Neural progenitor cell (in vitro differentiated cells): ENCODE measurements at regions not wholly inside any gene's neighbourhood (a gene's known extent, or its start where the extent isn't known, plus 50 kb on each side); places are given as distances from the start of the nearest gene placed in this dataset.

Experiments
- EZH2 ChIP-seq: fragments of 200-600 bp; sonication (generic); IDR thresholded peaks from 2 replicates; pipeline ENCODE4 v1.6.1; 2017; ENCODE audit warnings: antibody characterized with exemption, mild to moderate bottlenecking, moderate library complexity
- EZH2phosphoT487 ChIP-seq: fragments of 200-600 bp; sonication (generic); IDR thresholded peaks from 2 replicates; pipeline ENCODE4 v1.6.1; 2017; ENCODE audit warnings: antibody characterized with exemption
- TF ChIP-seq, protein P1 (sequence below): fragments of 200-600 bp; sonication (generic); IDR thresholded peaks from 2 replicates; pipeline ENCODE4 v1.5.1; 2017; ENCODE audit warnings: antibody characterized with exemption, mild to moderate bottlenecking

GRCh38 chr4:22573641-22574040, 57.8 kb upstream of the ADGRA3 start:
- TF ChIP-seq, protein P1, sequence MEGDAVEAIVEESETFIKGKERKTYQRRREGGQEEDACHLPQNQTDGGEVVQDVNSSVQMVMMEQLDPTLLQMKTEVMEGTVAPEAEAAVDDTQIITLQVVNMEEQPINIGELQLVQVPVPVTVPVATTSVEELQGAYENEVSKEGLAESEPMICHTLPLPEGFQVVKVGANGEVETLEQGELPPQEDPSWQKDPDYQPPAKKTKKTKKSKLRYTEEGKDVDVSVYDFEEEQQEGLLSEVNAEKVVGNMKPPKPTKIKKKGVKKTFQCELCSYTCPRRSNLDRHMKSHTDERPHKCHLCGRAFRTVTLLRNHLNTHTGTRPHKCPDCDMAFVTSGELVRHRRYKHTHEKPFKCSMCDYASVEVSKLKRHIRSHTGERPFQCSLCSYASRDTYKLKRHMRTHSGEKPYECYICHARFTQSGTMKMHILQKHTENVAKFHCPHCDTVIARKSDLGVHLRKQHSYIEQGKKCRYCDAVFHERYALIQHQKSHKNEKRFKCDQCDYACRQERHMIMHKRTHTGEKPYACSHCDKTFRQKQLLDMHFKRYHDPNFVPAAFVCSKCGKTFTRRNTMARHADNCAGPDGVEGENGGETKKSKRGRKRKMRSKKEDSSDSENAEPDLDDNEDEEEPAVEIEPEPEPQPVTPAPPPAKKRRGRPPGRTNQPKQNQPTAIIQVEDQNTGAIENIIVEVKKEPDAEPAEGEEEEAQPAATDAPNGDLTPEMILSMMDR = no peak
- no peak for TF ChIP-seq EZH2phosphoT487
- no peak for TF ChIP-seq EZH2
